ENCODE measurements at regions not wholly inside any gene's neighbourhood (a gene's known extent, or its start where the extent isn't known, plus 50 kb on each side); places are given as distances from the start of the nearest gene placed in this dataset.

DNA sequence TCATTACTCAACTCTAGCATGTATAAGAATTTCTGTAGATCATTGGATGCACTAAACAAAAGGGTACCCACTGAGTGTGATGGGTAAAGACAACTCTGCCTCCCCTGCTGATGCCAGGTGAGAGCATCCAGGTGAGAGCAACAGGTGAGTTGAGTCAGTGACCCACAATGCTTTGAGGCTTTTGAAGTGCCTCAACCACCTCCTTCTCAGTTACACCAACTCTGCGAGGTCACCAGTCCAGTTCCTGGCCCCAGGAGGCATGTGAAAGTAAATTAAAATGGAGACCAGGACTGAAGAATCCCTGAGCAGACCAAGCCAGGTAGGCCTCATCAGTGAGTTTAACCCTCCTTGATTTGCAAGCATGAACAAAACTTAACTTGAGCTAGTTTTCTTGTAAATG is 505.8 kb downstream of the EBF1 start:
- Histone ChIP-seq H3K79me2 (ENCODE audit: control insufficient read depth, insufficient read depth, low read length) (no peaks in the 10 kb centered on the region), H3K9me1 (ENCODE audit: control insufficient read depth, extremely low read depth, insufficient read depth, low read length) (no peaks in the 10 kb centered on the region), H3K4me2 (ENCODE audit: control insufficient read depth, extremely low read depth, insufficient read depth, low read depth, low read length) (no peak overlapping the region), H3K4me3 (ENCODE audit: control insufficient read depth in 2 of 3, extremely low read depth in 1 of 3, insufficient read depth in 2 of 3, low read depth in 1 of 3, low read length in 3 of 3) (no peak overlapping the region), H2AFZ (ENCODE audit: control insufficient read depth, low read length) (no peak overlapping the region), H3K9me3 (ENCODE audit: control insufficient read depth, low read depth, low read length) (no peaks in the 10 kb centered on the region), H4K20me1 (ENCODE audit: control insufficient read depth, extremely low read depth, insufficient read depth, low read length) (no peaks in the 10 kb centered on the region), H3K27me3 (ENCODE audit: control insufficient read depth, extremely low read depth, insufficient read depth, low read length) (no peaks in the 10 kb centered on the region), H3K36me3 (ENCODE audit: control insufficient read depth in 2 of 2, extremely low read depth in 1 of 2, insufficient read depth in 2 of 2, low read length in 2 of 2) (no peaks in the 10 kb centered on the region), H3K27ac (ENCODE audit: control insufficient read depth, insufficient read depth, low read length) (no peak overlapping the region), H3K4me1 (ENCODE audit: control insufficient read depth, extremely low read depth, insufficient read depth, low read length) (no peaks in the 10 kb centered on the region), H3K9ac (ENCODE audit: control insufficient read depth, extremely low read depth, insufficient read depth, low read length) (no peak overlapping the region)
- no peak for DNase-seq (ENCODE audit: low read depth, low spot score)
- dilution Hi-C loops (cut with MboI; ENCODE audit: extremely low pct_ligation_motif_present, low sequenced_read_pairs), result no loop called here
- no peak for FAIRE-seq
- TF ChIP-seq EZH2 (IDR thresholded peaks at IDR 0.05; ENCODE audit: low read length), result no peak
- TF ChIP-seq, protein P1, sequence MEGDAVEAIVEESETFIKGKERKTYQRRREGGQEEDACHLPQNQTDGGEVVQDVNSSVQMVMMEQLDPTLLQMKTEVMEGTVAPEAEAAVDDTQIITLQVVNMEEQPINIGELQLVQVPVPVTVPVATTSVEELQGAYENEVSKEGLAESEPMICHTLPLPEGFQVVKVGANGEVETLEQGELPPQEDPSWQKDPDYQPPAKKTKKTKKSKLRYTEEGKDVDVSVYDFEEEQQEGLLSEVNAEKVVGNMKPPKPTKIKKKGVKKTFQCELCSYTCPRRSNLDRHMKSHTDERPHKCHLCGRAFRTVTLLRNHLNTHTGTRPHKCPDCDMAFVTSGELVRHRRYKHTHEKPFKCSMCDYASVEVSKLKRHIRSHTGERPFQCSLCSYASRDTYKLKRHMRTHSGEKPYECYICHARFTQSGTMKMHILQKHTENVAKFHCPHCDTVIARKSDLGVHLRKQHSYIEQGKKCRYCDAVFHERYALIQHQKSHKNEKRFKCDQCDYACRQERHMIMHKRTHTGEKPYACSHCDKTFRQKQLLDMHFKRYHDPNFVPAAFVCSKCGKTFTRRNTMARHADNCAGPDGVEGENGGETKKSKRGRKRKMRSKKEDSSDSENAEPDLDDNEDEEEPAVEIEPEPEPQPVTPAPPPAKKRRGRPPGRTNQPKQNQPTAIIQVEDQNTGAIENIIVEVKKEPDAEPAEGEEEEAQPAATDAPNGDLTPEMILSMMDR (optimal IDR thresholded peaks at IDR 0.05 in 1 of 3, IDR thresholded peaks at IDR 0.05 in 1 of 3, conservative IDR thresholded peaks at IDR 0.05 in 1 of 3; ENCODE audit: extremely low read depth in 1 of 3, insufficient read depth in 2 of 3, low read length in 3 of 3), result no peak

GRCh38 chr5:158591301-158591863 is 508.3 kb downstream of the EBF1 start:
- DNase-seq (ENCODE audit: low read depth, low spot score) (no peak), FAIRE-seq (no peak)

More at GRCh38 chr5:158591301-158591863, 508.3 kb downstream of the EBF1 start:
- dilution Hi-C loops (cut with MboI; ENCODE audit: extremely low pct_ligation_motif_present, low sequenced_read_pairs), result no loop called here
- Histone ChIP-seq H2AFZ (ENCODE audit: control insufficient read depth, low read length) (no peak overlapping the region), H4K20me1 (ENCODE audit: control insufficient read depth, extremely low read depth, insufficient read depth, low read length) (no peaks in the 10 kb centered on the region), H3K27me3 (ENCODE audit: control insufficient read depth, extremely low read depth, insufficient read depth, low read length) (no peaks in the 10 kb centered on the region), H3K4me2 (ENCODE audit: control insufficient read depth, extremely low read depth, insufficient read depth, low read depth, low read length) (no peak overlapping the region), H3K36me3 (ENCODE audit: control insufficient read depth in 2 of 2, extremely low read depth in 1 of 2, insufficient read depth in 2 of 2, low read length in 2 of 2) (no peaks in the 10 kb centered on the region), H3K9me3 (ENCODE audit: control insufficient read depth, low read depth, low read length) (no peaks in the 10 kb centered on the region), H3K27ac (ENCODE audit: control insufficient read depth, insufficient read depth, low read length) (no peak overlapping the region), H3K9me1 (ENCODE audit: control insufficient read depth, extremely low read depth, insufficient read depth, low read length) (no peaks in the 10 kb centered on the region), H3K4me1 (ENCODE audit: control insufficient read depth, extremely low read depth, insufficient read depth, low read length) (no peaks in the 10 kb centered on the region), H3K4me3 (ENCODE audit: control insufficient read depth in 2 of 3, extremely low read depth in 1 of 3, insufficient read depth in 2 of 3, low read depth in 1 of 3, low read length in 3 of 3) (no peak overlapping the region), H3K79me2 (ENCODE audit: control insufficient read depth, insufficient read depth, low read length) (no peaks in the 10 kb centered on the region), H3K9ac (ENCODE audit: control insufficient read depth, extremely low read depth, insufficient read depth, low read length) (no peak overlapping the region)
- TF ChIP-seq, protein P1 (optimal IDR thresholded peaks at IDR 0.05 in 1 of 3, IDR thresholded peaks at IDR 0.05 in 1 of 3, conservative IDR thresholded peaks at IDR 0.05 in 1 of 3; ENCODE audit: extremely low read depth in 1 of 3, insufficient read depth in 2 of 3, low read length in 3 of 3), result no peak
- no peak for TF ChIP-seq EZH2 (IDR thresholded peaks at IDR 0.05; ENCODE audit: low read length)

Measured in keratinocyte (primary cell).